Germinal center (tissue), 1 donor: ENCODE measurements at regions not wholly inside any gene's neighbourhood (a gene's known extent, or its start where the extent isn't known, plus 50 kb on each side); places are given as distances from the start of the nearest gene placed in this dataset.

Experiments used
- DNase-seq: peaks from one replicate; pipeline ENCODE4 v3.0.0; 2012; ENCODE audit warnings: mixed read lengths, low spot score

GRCh38 chr14:54209511-54210250, 187.1 kb upstream of the CDKN3 start:
- DNase-seq = no peak

- no peak for DNase-seq
Observed at GRCh38 chr14:54211551-54212308, 185.1 kb upstream of the CDKN3 start.

GRCh38 chr14:54213536-54213935, 183.3 kb upstream of the CDKN3 start:
- DNase-seq = no peak

DNA sequence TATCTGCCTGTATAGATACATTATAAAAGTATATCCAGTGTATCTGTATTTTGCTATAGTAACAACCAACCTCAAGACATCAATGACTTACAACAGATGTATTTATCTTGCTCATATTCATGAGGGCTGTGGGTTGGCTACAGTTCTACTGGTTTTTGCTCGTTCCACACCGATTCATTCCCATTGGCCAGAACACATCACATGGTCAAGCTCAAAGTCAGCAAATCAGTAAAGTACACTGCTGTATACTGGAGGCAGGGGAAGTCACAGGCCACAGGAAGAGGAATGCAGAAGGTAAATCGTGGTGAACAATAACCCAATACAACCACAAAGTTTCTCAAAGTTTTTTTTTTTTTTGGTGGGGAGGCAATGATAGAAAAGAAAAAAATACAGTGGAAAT, 180.0 kb upstream of the CDKN3 start:
- DNase-seq = no peak

DNA sequence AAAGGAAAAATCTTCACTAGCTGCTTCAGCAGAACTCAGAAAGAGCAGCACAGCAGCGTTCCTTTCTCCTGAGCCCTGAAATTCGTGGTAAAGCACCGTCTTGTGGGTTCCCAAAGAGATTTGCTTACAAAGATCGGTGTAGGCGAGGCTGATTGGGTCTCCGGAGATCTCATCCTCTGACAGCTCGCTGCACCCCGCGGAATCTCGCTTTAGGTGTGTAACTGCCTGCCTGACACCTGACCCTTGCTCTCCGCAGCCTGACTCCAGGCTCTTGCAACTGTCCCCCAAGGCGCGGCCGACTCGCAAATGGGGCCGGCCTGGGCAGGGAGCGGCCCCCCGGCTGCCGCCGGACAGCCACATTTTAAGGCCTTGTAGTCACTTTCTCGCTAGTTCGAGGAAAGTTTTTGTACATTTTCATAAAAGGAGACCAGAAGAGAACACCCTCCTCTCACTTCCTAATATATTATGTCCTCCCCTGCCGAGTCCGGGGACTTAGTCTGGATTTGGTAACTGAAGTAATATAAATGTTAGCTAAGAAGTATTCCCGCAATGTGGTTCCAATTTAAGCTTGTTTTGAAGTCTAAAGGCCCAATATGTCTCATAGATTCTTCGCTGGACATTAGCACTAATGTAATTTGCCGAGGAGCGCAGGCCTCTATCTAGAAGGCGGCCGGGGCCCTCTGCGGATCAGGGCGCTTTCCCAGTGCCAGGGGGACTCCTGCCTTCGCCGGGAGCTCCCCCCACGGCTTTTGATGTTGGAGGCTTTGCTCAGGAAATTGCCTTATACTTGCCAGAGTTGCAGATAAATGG, 177.3 kb upstream of the CDKN3 start:
- DNase-seq = no peak

DNA sequence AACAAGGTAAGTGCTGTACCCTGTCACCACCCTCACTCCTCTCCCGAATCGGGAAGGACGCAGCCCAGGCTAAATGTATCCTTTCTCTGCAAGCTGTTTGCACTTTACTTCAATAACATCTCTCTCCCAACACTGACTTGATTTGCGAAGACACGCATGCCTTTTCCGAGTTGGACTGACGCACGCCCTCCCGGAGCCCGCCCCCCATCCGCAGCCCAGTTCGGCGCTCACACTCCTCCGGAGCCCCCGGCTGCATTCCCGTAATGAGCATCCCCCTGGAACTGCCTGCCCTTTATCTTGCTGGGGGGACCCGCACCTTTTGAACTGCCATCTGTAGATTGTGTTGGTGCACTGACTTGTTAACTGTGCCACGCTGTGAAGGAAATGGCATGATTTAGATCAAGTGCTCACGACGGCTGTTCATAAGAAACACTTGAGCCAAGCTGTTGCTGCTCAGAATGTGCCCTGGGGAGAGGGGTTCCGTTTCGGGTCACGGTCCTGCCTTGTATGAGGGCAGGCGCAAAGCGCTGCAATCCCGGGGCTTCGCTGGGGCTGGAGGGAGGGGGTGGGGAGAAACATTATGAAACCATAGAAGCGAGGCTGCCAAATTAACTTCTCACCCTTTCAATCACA, 176.6 kb upstream of the CDKN3 start:
- no peak for DNase-seq

- DNase-seq = no peak
Observed at GRCh38 chr14:54220704-54221431, 175.9 kb upstream of the CDKN3 start.

DNA sequence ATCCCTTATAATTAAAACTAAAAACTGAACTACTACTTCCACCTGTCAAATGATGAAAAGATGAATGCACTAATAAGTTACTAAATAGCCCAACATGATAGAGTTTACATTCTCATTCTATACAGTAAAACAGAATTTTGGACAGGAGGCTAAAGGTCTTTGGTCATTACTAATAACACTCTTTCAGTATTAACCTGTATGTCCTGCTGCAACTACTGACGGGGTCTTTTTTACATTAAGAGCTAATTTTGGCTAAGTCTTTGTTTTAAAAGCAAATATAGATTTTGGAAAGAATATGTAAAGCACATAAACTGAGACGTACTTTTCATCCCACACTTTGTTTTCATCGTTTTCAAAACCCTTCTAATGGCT, 175.4 kb upstream of the CDKN3 start:
- DNase-seq = no peak

GRCh38 chr14:54221971-54222370, 174.8 kb upstream of the CDKN3 start:
- no peak for DNase-seq

GRCh38 chr14:54223831-54224402, 172.9 kb upstream of the CDKN3 start:
- DNase-seq = no peak

- no peak for DNase-seq
Observed at GRCh38 chr14:54225457-54226060, 171.2 kb upstream of the CDKN3 start.

DNA sequence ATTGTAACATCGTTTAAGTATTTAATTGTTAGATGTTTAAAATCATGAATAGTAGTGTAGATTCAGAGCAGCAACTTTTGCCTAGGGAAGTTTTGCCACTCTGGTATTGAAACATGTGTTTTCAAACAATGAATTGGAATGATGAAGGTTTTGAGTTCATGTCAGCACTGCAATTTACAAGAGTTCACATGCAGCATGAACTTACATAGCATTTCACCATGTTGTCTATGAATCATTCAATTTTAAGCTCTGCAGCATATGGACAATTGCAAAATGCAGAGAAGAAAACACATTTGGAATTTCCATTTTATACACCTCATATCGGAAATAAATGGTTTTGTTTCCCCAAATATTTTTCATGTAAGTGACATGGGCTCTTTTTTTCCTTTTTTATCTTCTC, 170.7 kb upstream of the CDKN3 start:
- DNase-seq = no peak

- DNase-seq = no peak
Observed at GRCh38 chr14:54226558-54226957, 170.2 kb upstream of the CDKN3 start.

DNA sequence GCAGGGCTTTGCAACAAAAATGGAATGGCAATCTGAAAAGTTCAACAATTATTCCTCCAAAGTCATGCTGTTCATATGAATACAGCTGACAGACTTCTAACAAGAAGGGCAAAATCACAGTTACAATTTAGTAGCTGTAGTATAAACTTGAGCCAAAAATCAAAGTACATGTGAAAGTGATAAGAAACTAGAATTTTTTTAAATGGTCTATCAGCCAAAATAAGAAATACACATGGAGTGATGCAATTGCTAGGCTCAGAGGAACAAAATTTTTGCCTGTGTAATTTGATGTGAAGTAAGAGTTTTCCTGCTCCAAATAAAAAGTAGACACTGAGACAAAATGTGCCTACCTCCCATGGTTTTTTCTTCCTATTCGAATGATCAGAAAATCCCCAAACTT, 167.7 kb upstream of the CDKN3 start:
- DNase-seq = no peak

DNA sequence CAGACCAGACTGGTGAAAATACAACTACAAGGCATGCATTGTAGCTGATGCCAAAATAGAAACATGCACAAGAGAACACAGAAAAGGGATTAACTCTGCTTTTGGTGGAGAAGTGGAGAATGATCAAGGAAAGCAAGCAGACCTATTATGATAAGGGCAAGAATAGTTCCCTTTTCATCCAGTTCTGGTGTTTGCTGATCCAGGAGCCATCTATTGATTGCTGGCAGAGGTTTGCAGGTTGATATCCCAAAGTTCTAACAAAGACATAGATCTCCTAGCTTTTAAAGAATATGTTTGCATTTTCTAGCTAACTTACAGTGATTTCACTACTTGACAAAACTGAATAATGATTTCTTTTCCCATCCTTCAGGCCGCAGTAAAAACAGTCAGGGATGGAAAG, 166.2 kb upstream of the CDKN3 start:
- DNase-seq = no peak

- no peak for DNase-seq
Observed at GRCh38 chr14:54232735-54233134, 164.1 kb upstream of the CDKN3 start.

- DNase-seq = no peak
Observed at GRCh38 chr14:54241517-54241916, 155.3 kb upstream of the CDKN3 start.

DNA sequence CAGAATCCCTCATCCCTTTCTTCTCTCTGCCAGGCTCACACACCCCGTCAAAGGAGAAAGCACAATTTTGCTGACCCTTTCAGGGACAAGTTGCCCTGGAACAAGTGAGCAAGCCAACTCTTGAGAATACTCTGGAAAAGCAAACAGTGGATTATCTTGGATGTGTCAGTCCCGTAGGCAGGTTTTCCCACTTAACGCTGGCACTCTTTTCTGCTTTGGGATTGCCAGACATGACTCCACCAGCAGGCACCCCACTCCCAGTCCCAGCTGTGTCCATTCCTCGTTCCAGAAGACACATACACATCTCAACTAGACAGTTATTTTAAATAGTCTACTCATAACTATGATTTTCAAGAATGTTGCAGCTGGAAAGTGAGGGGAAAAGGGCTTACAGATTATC, 145.5 kb upstream of the CDKN3 start:
- no peak for DNase-seq

- no peak for DNase-seq
Observed at GRCh38 chr14:54252072-54252730, 144.6 kb upstream of the CDKN3 start.

DNA sequence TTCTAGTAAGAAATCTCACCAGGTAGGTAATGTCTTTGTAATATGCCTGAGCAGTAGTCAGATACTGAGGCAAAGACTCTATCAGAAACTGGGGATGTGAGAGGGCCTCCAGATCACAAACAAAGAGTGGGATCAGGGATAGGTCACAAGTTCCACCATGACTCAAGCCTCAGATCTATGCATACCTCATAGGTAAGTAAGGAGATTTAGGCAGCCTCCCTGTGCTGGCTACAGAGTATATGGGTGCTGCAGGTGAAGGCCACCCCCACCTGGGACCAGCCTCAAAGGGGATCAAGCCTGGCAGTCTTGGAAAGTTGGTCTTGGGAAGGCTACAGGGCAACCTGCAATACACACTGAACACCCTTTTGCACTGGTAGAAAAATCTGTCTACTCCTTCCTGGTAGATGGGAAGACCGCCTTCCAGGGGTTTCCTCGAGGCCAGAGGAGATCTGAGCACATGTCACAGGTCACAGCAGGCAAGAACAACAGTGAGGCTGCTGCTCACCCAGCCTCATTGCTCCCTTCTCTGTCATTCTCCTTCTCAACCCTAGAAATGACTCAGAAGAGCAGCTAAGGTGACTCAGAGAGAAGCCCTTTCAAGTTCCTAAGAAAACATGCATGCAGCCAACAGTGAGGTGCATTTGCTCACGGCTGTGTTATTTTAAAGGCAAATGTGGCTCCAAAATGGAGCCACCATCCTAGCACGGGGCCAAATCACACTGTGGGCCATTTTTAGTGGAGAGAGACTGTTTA, 143.4 kb upstream of the CDKN3 start:
- no peak for DNase-seq
